ENCODE measurements at regions not wholly inside any gene's neighbourhood (a gene's known extent, or its start where the extent isn't known, plus 50 kb on each side); places are given as distances from the start of the nearest gene placed in this dataset.

DNA sequence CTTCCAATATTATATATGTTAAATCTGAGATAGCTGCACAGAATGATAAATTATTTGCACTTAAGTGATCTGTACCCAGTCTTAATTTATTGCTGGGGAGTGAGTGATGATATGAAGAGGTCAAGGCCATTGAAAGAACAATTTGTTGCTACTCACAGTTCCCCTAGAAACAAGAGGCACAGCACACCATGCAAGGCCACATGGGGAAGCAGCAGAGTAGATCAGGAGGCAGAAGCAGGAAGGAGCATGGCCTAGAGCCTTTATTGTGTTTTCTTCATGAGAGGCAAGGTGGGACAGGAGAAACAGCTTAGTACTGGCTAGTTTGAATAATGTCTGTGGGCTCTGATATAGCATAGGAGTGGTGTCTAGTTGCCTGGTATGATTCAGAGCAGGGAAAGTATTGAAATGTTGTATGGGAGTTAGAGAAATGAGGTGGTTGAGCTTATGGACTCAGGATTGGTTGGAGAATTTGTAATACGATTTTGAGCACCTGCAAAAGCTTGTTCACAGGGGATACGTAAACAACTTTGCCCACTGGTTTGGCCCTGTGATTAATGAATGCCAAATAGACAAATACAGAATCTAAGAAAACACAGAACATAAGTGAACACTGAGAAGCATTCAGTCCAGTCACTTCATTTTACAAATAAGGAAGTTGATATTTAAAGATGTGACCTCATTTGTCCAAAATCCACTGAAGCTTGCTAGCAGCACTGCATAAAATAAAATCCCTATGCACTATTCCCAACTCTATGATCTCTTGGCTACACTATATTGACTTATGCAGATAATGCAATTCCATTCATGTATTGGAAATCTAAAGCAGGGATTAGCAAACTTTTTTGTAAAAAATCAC lies 71.7 kb downstream of the TMCO5A start:
- no peak for TF ChIP-seq NRF1 (IDR thresholded peaks at IDR 0.05; ENCODE audit: low read depth, low read length)
- no peak for TF ChIP-seq EP300 (IDR thresholded peaks at IDR 0.05; ENCODE audit: borderline replicate concordance in 1 of 2, low read depth in 2 of 2, low read length in 2 of 2)
